ENCODE measurements at regions not wholly inside any gene's neighbourhood (a gene's known extent, or its start where the extent isn't known, plus 50 kb on each side); places are given as distances from the start of the nearest gene placed in this dataset.

GRCh38 chr6:66949191-66949661 is 1242.2 kb upstream of the EYS start:
- Histone ChIP-seq H3K9ac (ENCODE audit: low read length) (no peak overlapping the region), H3K9me3 (ENCODE audit: control insufficient read depth, low read depth, low read length) (no peaks in the 10 kb centered on the region)

GRCh38 chr6:66948106-66948505 is 1241.1 kb upstream of the EYS start:
- Histone ChIP-seq H3K4me1 (ENCODE audit: control insufficient read depth, low read depth, low read length) (no peaks in the 10 kb centered on the region), H3K27me3 (ENCODE audit: control insufficient read depth, insufficient read depth, low read length) (no peaks in the 10 kb centered on the region), H3K36me3 (ENCODE audit: control insufficient read depth, low read depth, low read length) (no peaks in the 10 kb centered on the region), H3K9me3 (ENCODE audit: control insufficient read depth, low read depth, low read length) (no peaks in the 10 kb centered on the region), H3K9ac (ENCODE audit: low read length) (no peak overlapping the region), H3K27ac (ENCODE audit: low read length) (no peak overlapping the region), H3K4me3 (ENCODE audit: low read length) (no peak overlapping the region)

More at GRCh38 chr6:66949191-66949661, 1242.2 kb upstream of the EYS start:
- Histone ChIP-seq H3K27ac (ENCODE audit: low read length) (no peak overlapping the region), H3K36me3 (ENCODE audit: control insufficient read depth, low read depth, low read length) (no peaks in the 10 kb centered on the region), H3K4me3 (ENCODE audit: low read length) (no peak overlapping the region), H3K4me1 (ENCODE audit: control insufficient read depth, low read depth, low read length) (no peaks in the 10 kb centered on the region), H3K27me3 (ENCODE audit: control insufficient read depth, insufficient read depth, low read length) (no peaks in the 10 kb centered on the region)

- Histone ChIP-seq H3K27me3 (ENCODE audit: control insufficient read depth, insufficient read depth, low read length) (no peaks in the 10 kb centered on the region), H3K27ac (ENCODE audit: low read length) (no peak overlapping the region), H3K9ac (ENCODE audit: low read length) (no peak overlapping the region), H3K36me3 (ENCODE audit: control insufficient read depth, low read depth, low read length) (no peaks in the 10 kb centered on the region), H3K4me3 (ENCODE audit: low read length) (no peak overlapping the region), H3K4me1 (ENCODE audit: control insufficient read depth, low read depth, low read length) (no peaks in the 10 kb centered on the region), H3K9me3 (ENCODE audit: control insufficient read depth, low read depth, low read length) (no peaks in the 10 kb centered on the region)
Measured at GRCh38 chr6:66940003-66940402, 1233.0 kb upstream of the EYS start.

- Histone ChIP-seq H3K27me3 (ENCODE audit: control insufficient read depth, insufficient read depth, low read length) (no peaks in the 10 kb centered on the region), H3K9me3 (ENCODE audit: control insufficient read depth, low read depth, low read length) (no peaks in the 10 kb centered on the region), H3K9ac (ENCODE audit: low read length) (no peak overlapping the region), H3K27ac (ENCODE audit: low read length) (no peak overlapping the region), H3K36me3 (ENCODE audit: control insufficient read depth, low read depth, low read length) (no peaks in the 10 kb centered on the region), H3K4me1 (ENCODE audit: control insufficient read depth, low read depth, low read length) (no peaks in the 10 kb centered on the region), H3K4me3 (ENCODE audit: low read length) (no peak overlapping the region)
Measured at GRCh38 chr6:66937180-66937579, 1230.2 kb upstream of the EYS start.

GRCh38 chr6:66935612-66936011 is 1228.6 kb upstream of the EYS start:
- Histone ChIP-seq H3K4me3 (ENCODE audit: low read length) (no peak overlapping the region), H3K4me1 (ENCODE audit: control insufficient read depth, low read depth, low read length) (no peaks in the 10 kb centered on the region), H3K27ac (ENCODE audit: low read length) (no peak overlapping the region), H3K9ac (ENCODE audit: low read length) (no peak overlapping the region), H3K27me3 (ENCODE audit: control insufficient read depth, insufficient read depth, low read length) (no peaks in the 10 kb centered on the region), H3K9me3 (ENCODE audit: control insufficient read depth, low read depth, low read length) (no peaks in the 10 kb centered on the region), H3K36me3 (ENCODE audit: control insufficient read depth, low read depth, low read length) (no peaks in the 10 kb centered on the region)

- no peak overlapping the region for H3K27ac ChIP-seq (ENCODE audit: low read length)
- H3K36me3 ChIP-seq (ENCODE audit: control insufficient read depth, low read depth, low read length) = no peaks in the 10 kb centered on the region
- H3K27me3 ChIP-seq (ENCODE audit: control insufficient read depth, insufficient read depth, low read length) = no peaks in the 10 kb centered on the region
- H3K4me3 ChIP-seq (ENCODE audit: low read length) = no peak overlapping the region
- H3K9ac ChIP-seq (ENCODE audit: low read length) = no peak overlapping the region
- peaks cover 10% of the 10 kb centered on the region for H3K9me3 ChIP-seq (ENCODE audit: control insufficient read depth, low read depth, low read length)
- H3K4me1 ChIP-seq (ENCODE audit: control insufficient read depth, low read depth, low read length) = no peaks in the 10 kb centered on the region
Measured at GRCh38 chr6:66931787-66932186, 1224.8 kb upstream of the EYS start.

GRCh38 chr6:66930559-66931290 is 1223.7 kb upstream of the EYS start:
- Histone ChIP-seq H3K9ac (ENCODE audit: low read length) (no peak overlapping the region), H3K9me3 (ENCODE audit: control insufficient read depth, low read depth, low read length) (peaks cover 20% of the 10 kb centered on the region), H3K4me1 (ENCODE audit: control insufficient read depth, low read depth, low read length) (no peaks in the 10 kb centered on the region), H3K27me3 (ENCODE audit: control insufficient read depth, insufficient read depth, low read length) (no peaks in the 10 kb centered on the region), H3K36me3 (ENCODE audit: control insufficient read depth, low read depth, low read length) (no peaks in the 10 kb centered on the region), H3K27ac (ENCODE audit: low read length) (no peak overlapping the region), H3K4me3 (ENCODE audit: low read length) (no peak overlapping the region)

GRCh38 chr6:66926060-66926459 is 1219.0 kb upstream of the EYS start:
- Histone ChIP-seq H3K27ac (ENCODE audit: low read length) (no peak overlapping the region), H3K4me3 (ENCODE audit: low read length) (no peak overlapping the region), H3K9ac (ENCODE audit: low read length) (no peak overlapping the region), H3K4me1 (ENCODE audit: control insufficient read depth, low read depth, low read length) (no peaks in the 10 kb centered on the region), H3K27me3 (ENCODE audit: control insufficient read depth, insufficient read depth, low read length) (no peaks in the 10 kb centered on the region), H3K9me3 (ENCODE audit: control insufficient read depth, low read depth, low read length) (peaks cover 43% of the 10 kb centered on the region), H3K36me3 (ENCODE audit: control insufficient read depth, low read depth, low read length) (no peaks in the 10 kb centered on the region)

GRCh38 chr6:66913657-66914056 is 1206.6 kb upstream of the EYS start:
- no peaks in the 10 kb centered on the region for H3K27me3 ChIP-seq (ENCODE audit: control insufficient read depth, insufficient read depth, low read length)
- no peaks in the 10 kb centered on the region for H3K36me3 ChIP-seq (ENCODE audit: control insufficient read depth, low read depth, low read length)
- H3K4me3 ChIP-seq (ENCODE audit: low read length) = no peak overlapping the region
- no peak overlapping the region for H3K27ac ChIP-seq (ENCODE audit: low read length)
- H3K9me3 ChIP-seq (ENCODE audit: control insufficient read depth, low read depth, low read length) = no peaks in the 10 kb centered on the region
- no peak overlapping the region for H3K9ac ChIP-seq (ENCODE audit: low read length)
- no peaks in the 10 kb centered on the region for H3K4me1 ChIP-seq (ENCODE audit: control insufficient read depth, low read depth, low read length)

GRCh38 chr6:66902457-66902856 is 1195.4 kb upstream of the EYS start:
- no peak overlapping the region for H3K4me3 ChIP-seq (ENCODE audit: low read length)
- peaks cover 8% of the 10 kb centered on the region for H3K9me3 ChIP-seq (ENCODE audit: control insufficient read depth, low read depth, low read length)

GRCh38 chr6:66900133-66901083 is 1193.4 kb upstream of the EYS start:
- no peak overlapping the region for H3K27ac ChIP-seq (ENCODE audit: low read length)
- H3K4me1 ChIP-seq (ENCODE audit: control insufficient read depth, low read depth, low read length) = no peaks in the 10 kb centered on the region
- H3K36me3 ChIP-seq (ENCODE audit: control insufficient read depth, low read depth, low read length) = no peaks in the 10 kb centered on the region
- no peaks in the 10 kb centered on the region for H3K27me3 ChIP-seq (ENCODE audit: control insufficient read depth, insufficient read depth, low read length)
- no peak overlapping the region for H3K9ac ChIP-seq (ENCODE audit: low read length)
- peaks cover 10% of the 10 kb centered on the region for H3K9me3 ChIP-seq (ENCODE audit: control insufficient read depth, low read depth, low read length)
- H3K4me3 ChIP-seq (ENCODE audit: low read length) = no peak overlapping the region

More at GRCh38 chr6:66902457-66902856, 1195.4 kb upstream of the EYS start:
- H3K9ac ChIP-seq (ENCODE audit: low read length) = no peak overlapping the region
- no peaks in the 10 kb centered on the region for H3K36me3 ChIP-seq (ENCODE audit: control insufficient read depth, low read depth, low read length)
- no peaks in the 10 kb centered on the region for H3K27me3 ChIP-seq (ENCODE audit: control insufficient read depth, insufficient read depth, low read length)
- H3K4me1 ChIP-seq (ENCODE audit: control insufficient read depth, low read depth, low read length) = no peaks in the 10 kb centered on the region
- no peak overlapping the region for H3K27ac ChIP-seq (ENCODE audit: low read length)

Measured in iPS-18a (cell line).